MM.1S (cell line): ENCODE measurements at regions not wholly inside any gene's neighbourhood (a gene's known extent, or its start where the extent isn't known, plus 50 kb on each side); places are given as distances from the start of the nearest gene placed in this dataset.

Experiments
- CTCF ChIP-seq: fragments of 300-600 bp; sonication (generic); IDR thresholded peaks from 2 replicates; pipeline ENCODE4 v1.5.1; 2016; ENCODE audit warnings: antibody characterized with exemption, low read length, mixed read lengths
- EZH2 ChIP-seq: fragments of 300-600 bp; sonication (generic); optimal IDR thresholded peaks from 2 replicates; pipeline ENCODE3; 2017; ENCODE audit warnings: low read depth, mild to moderate bottlenecking, antibody characterized with exemption, low read length, mixed read lengths
- EZH2phosphoT487 ChIP-seq: fragments of 300-600 bp; sonication (generic); IDR thresholded peaks from 2 replicates; pipeline ENCODE4 v1.6.1; 2018; ENCODE audit warnings: antibody characterized with exemption, low read length

GRCh38 chr3:40800343-40800742, 275.6 kb downstream of the ZNF621 start:
- TF ChIP-seq CTCF (no peak), EZH2 (no peak), EZH2phosphoT487 (no peak)
